GM12878 (cell line): ENCODE measurements at regions not wholly inside any gene's neighbourhood (a gene's known extent, or its start where the extent isn't known, plus 50 kb on each side); places are given as distances from the start of the nearest gene placed in this dataset.

Source experiments
- EGR1 ChIP-seq, 2 experiments: IDR thresholded peaks; 1 replicate in 1 of 2; 2 replicates in 1 of 2; pipeline ENCODE4 v1.6.1; 2011 to 2012; ENCODE audit warnings: low read depth in 2 of 2, low read length in 2 of 2, borderline replicate concordance in 1 of 2, mild to moderate bottlenecking in 1 of 2, moderate library complexity in 1 of 2
- EP300 ChIP-seq, 2 experiments: fragments of 150-350 bp in 1 of 2; IDR thresholded peaks; 2 replicates each; pipeline ENCODE4 v1.6.1; 2011 to 2012; ENCODE audit warnings: low read depth in 2 of 2, low read length in 2 of 2, borderline replicate concordance in 1 of 2, improper control_type of control experiment in 1 of 2, inconsistent platforms in 1 of 2; ENCODE audit not compliant: control insufficient read depth in 1 of 2
- FOXM1 ChIP-seq: IDR thresholded peaks from 2 replicates; pipeline ENCODE4 v1.6.1; 2012; ENCODE audit warnings: low read depth, mild to moderate bottlenecking, inconsistent platforms, low read length, moderate library complexity
- NR2F1 ChIP-seq: fragments of 450-650 bp; conservative IDR thresholded peaks from 2 replicates; pipeline ENCODE4 v1.6.1; 2017; ENCODE audit warnings: mild to moderate bottlenecking
- NRF1 ChIP-seq: conservative IDR thresholded peaks from 2 replicates; pipeline ENCODE4 v1.6.1; 2011; ENCODE audit warnings: mild to moderate bottlenecking, low read depth, low read length, improper control_type of control experiment
- RCOR1 ChIP-seq: conservative IDR thresholded peaks from 2 replicates; pipeline ENCODE4 v1.6.1; 2012; ENCODE audit warnings: low read depth, low read length, improper control_type of control experiment
- RFX5 ChIP-seq: IDR thresholded peaks from 2 replicates; pipeline ENCODE4 v1.6.1; 2011; ENCODE audit warnings: low read depth, low read length, improper control_type of control experiment
- SIN3A ChIP-seq: IDR thresholded peaks from 2 replicates; pipeline ENCODE4 v1.6.1; 2012; ENCODE audit warnings: low read depth, low read length, improper control_type of control experiment
- SP1 ChIP-seq: IDR thresholded peaks from one replicate; pipeline ENCODE4 v1.6.1; 2011; ENCODE audit warnings: low read depth, low read length
- TAF1 ChIP-seq: IDR thresholded peaks from 2 replicates; pipeline ENCODE4 v1.6.1; 2011; ENCODE audit warnings: mild to moderate bottlenecking, low read depth, low read length, borderline replicate concordance
- TF ChIP-seq, protein P1 (sequence below): IDR thresholded peaks from 2 replicates; pipeline ENCODE4 v1.6.1; 2012; ENCODE audit warnings: low read depth, low read length, improper control_type of control experiment
- TF ChIP-seq, protein P2 (sequence below): fragments of 450-650 bp; IDR thresholded peaks from 2 replicates; pipeline ENCODE4 v1.6.1; 2016; ENCODE audit warnings: mild to moderate bottlenecking
- TF ChIP-seq, protein P3 (sequence below): fragments of 450-650 bp; IDR thresholded peaks from 2 replicates; pipeline ENCODE4 v1.6.1; 2017; ENCODE audit warnings: antibody characterized with exemption, mild to moderate bottlenecking, moderate library complexity
- TF ChIP-seq, protein P4 (sequence below), 3 experiments: IDR thresholded peaks in 2 of 3; conservative IDR thresholded peaks in 1 of 3; 2 replicates each; pipeline ENCODE4 v1.5.1; 2011; ENCODE audit warnings: low read depth in 3 of 3, low read length in 3 of 3, mild to moderate bottlenecking in 3 of 3, control low read depth in 2 of 3, moderate library complexity in 2 of 3, inconsistent platforms in 1 of 3, mixed read lengths in 1 of 3; ENCODE audit not compliant: control insufficient read depth in 2 of 3, insufficient read depth in 1 of 3; ENCODE audit errors: extremely low read depth in 1 of 3

DNA sequence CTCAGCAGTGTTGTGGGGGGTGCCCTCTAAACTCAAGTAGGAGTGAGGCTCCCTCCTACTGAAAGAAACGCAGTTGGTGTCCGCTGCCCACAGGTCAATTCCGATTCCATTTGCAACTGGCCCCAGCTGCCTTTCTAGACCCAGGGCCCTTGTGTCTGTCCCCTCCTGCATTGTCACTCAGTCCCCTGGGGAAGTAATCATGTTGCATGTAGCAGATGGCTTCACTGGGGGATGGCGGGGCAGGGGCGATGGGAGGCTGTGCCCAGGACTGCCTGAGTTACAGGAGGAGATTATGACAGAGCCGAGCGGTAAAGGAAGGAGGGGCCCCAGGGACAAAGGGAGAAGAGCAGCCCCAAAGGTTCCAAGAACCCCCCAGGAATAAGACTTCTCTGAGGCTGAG, 62.5 kb upstream of the SH3RF3 start:
- TF ChIP-seq SP1, result no peak
- no peak for TF ChIP-seq EP300 (IDR thresholded peaks at IDR 0.05; ENCODE audit: borderline replicate concordance in 1 of 2, control insufficient read depth in 1 of 2, low read depth in 2 of 2, low read length in 2 of 2)
- TF ChIP-seq, protein P1, sequence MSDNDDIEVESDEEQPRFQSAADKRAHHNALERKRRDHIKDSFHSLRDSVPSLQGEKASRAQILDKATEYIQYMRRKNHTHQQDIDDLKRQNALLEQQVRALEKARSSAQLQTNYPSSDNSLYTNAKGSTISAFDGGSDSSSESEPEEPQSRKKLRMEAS, result no peak
- TF ChIP-seq RCOR1, result no peak
- TF ChIP-seq, protein P2, sequence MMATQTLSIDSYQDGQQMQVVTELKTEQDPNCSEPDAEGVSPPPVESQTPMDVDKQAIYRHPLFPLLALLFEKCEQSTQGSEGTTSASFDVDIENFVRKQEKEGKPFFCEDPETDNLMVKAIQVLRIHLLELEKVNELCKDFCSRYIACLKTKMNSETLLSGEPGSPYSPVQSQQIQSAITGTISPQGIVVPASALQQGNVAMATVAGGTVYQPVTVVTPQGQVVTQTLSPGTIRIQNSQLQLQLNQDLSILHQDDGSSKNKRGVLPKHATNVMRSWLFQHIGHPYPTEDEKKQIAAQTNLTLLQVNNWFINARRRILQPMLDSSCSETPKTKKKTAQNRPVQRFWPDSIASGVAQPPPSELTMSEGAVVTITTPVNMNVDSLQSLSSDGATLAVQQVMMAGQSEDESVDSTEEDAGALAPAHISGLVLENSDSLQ, result no peak
- TF ChIP-seq TAF1, result no peak
- no peak for TF ChIP-seq NR2F1
- TF ChIP-seq, protein P3, sequence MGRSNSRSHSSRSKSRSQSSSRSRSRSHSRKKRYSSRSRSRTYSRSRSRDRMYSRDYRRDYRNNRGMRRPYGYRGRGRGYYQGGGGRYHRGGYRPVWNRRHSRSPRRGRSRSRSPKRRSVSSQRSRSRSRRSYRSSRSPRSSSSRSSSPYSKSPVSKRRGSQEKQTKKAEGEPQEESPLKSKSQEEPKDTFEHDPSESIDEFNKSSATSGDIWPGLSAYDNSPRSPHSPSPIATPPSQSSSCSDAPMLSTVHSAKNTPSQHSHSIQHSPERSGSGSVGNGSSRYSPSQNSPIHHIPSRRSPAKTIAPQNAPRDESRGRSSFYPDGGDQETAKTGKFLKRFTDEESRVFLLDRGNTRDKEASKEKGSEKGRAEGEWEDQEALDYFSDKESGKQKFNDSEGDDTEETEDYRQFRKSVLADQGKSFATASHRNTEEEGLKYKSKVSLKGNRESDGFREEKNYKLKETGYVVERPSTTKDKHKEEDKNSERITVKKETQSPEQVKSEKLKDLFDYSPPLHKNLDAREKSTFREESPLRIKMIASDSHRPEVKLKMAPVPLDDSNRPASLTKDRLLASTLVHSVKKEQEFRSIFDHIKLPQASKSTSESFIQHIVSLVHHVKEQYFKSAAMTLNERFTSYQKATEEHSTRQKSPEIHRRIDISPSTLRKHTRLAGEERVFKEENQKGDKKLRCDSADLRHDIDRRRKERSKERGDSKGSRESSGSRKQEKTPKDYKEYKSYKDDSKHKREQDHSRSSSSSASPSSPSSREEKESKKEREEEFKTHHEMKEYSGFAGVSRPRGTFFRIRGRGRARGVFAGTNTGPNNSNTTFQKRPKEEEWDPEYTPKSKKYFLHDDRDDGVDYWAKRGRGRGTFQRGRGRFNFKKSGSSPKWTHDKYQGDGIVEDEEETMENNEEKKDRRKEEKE, result no peak
- no peak for TF ChIP-seq FOXM1
- TF ChIP-seq EGR1 (IDR thresholded peaks at IDR 0.05; ENCODE audit: borderline replicate concordance in 1 of 2, low read depth in 2 of 2, low read length in 2 of 2), result no peak
- TF ChIP-seq, protein P4, sequence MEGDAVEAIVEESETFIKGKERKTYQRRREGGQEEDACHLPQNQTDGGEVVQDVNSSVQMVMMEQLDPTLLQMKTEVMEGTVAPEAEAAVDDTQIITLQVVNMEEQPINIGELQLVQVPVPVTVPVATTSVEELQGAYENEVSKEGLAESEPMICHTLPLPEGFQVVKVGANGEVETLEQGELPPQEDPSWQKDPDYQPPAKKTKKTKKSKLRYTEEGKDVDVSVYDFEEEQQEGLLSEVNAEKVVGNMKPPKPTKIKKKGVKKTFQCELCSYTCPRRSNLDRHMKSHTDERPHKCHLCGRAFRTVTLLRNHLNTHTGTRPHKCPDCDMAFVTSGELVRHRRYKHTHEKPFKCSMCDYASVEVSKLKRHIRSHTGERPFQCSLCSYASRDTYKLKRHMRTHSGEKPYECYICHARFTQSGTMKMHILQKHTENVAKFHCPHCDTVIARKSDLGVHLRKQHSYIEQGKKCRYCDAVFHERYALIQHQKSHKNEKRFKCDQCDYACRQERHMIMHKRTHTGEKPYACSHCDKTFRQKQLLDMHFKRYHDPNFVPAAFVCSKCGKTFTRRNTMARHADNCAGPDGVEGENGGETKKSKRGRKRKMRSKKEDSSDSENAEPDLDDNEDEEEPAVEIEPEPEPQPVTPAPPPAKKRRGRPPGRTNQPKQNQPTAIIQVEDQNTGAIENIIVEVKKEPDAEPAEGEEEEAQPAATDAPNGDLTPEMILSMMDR (IDR thresholded peaks at IDR 0.05 in 2 of 3, conservative IDR thresholded peaks at IDR 0.05 in 1 of 3; ENCODE audit: control insufficient read depth in 2 of 3, extremely low read depth in 1 of 3, insufficient read depth in 1 of 3, low read depth in 3 of 3, low read length in 3 of 3), result no peak
- TF ChIP-seq NRF1, result no peak
- TF ChIP-seq RFX5, result no peak
- TF ChIP-seq SIN3A, result no peak
